ENCODE measurements at regions not wholly inside any gene's neighbourhood (a gene's known extent, or its start where the extent isn't known, plus 50 kb on each side); places are given as distances from the start of the nearest gene placed in this dataset.

- no peak overlapping the region for H3K27ac ChIP-seq
- H3K4me1 ChIP-seq = no peaks in the 10 kb centered on the region
- ATAC-seq = no peak
- TF ChIP-seq CTCF (IDR thresholded peaks at IDR 0.05) = no peak
- no peak for TF ChIP-seq POLR2A (IDR thresholded peaks at IDR 0.05)
- no peak for TF ChIP-seq EP300 (IDR thresholded peaks at IDR 0.05)
- no peak for TF ChIP-seq POLR2AphosphoS5 (IDR thresholded peaks at IDR 0.05)
- H3K27me3 ChIP-seq = no peaks in the 10 kb centered on the region
- H3K4me3 ChIP-seq = no peak overlapping the region
- no peaks in the 10 kb centered on the region for H3K9me3 ChIP-seq
- H3K36me3 ChIP-seq = no peaks in the 10 kb centered on the region
Observed at GRCh38 chr13:78036841-78037240, 118.2 kb upstream of the EDNRB start.

DNA sequence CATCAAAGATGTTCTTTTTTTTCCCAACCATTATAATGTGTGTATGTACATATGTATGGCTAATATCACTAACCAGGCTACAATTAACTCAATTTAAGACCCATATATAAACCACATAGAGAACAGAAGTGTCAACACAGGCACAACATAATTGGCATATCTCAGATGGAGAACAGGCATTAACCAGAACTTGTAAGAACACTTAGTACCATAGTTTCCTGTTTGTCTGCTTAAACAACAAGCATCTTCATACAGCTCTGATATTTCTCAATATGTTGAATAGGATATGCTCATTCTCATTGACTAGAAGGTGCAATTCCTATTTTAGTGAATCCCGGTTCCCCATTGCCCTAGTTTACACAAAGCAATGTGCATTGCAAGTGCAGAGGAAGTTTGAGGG, 116.9 kb upstream of the EDNRB start:
- ATAC-seq = peak; percentile 51
- WGBS, 2 donors (ENCODE audit: low coverage in 1 of 2) = 80% methylated on average over 1 of the region's 1 CpG; no CpG with 5 or more reads in 1 of the 2 donors
- Histone ChIP-seq H3K4me1 (no peaks in the 10 kb centered on the region), H3K27me3 (no peaks in the 10 kb centered on the region), H3K36me3 (no peaks in the 10 kb centered on the region), H3K27ac (no peak overlapping the region), H3K9me3 (no peaks in the 10 kb centered on the region), H3K4me3 (no peak overlapping the region)
- TF ChIP-seq EP300 (IDR thresholded peaks at IDR 0.05) = no peak

DNA sequence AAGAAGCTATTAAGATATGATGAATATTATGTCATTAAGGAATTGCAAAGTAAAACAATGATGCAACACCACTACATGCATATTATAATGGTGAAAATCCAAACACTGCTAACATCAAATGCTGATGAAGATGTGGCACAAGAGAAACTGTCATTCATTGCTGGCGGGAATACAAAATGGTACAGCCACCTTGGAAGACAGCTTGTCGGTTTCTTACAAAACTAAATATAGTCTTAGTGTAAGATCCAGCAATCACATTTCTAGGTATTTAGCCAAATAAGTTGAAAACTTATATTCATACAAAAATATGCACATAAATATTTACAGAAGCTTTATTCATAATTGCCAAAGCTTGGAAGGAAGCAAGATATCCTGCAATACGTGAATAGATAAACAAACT, 114.9 kb upstream of the EDNRB start:
- Histone ChIP-seq H3K4me3 (no peak overlapping the region), H3K27ac (no peak overlapping the region), H3K9me3 (no peaks in the 10 kb centered on the region), H3K27me3 (no peaks in the 10 kb centered on the region), H3K36me3 (no peaks in the 10 kb centered on the region), H3K4me1 (no peaks in the 10 kb centered on the region)
- no peak for ATAC-seq
- WGBS, 2 donors (ENCODE audit: low coverage in 1 of 2) = 30 to 54% methylated on average over 2 to 3 of the region's 3 CpGs
- no peak for TF ChIP-seq CTCF (IDR thresholded peaks at IDR 0.05)
- TF ChIP-seq POLR2A (IDR thresholded peaks at IDR 0.05) = no peak
- TF ChIP-seq POLR2AphosphoS5 (IDR thresholded peaks at IDR 0.05) = no peak

DNA sequence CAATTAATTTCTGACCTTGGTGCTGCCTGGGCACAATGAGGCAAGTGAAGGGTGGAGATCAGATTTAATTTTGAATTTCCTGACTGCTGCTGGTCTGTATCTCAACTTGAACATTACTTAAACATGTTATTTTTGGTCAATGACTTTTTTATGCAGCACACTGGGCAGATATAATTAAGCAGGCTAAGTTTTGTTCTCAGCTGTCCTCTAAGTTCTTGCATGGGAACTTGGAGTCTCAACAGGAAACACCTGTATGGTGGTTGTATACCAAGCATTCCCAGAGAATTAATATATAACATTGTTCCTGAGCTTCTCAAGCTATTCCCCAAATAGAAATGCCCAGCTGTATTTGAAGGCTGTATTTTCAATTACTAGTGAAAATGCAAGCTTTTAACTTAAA, 113.5 kb upstream of the EDNRB start:
- no peak overlapping the region for H3K27ac ChIP-seq
- no peaks in the 10 kb centered on the region for H3K36me3 ChIP-seq
- ATAC-seq = no peak
- no peaks in the 10 kb centered on the region for H3K27me3 ChIP-seq
- TF ChIP-seq POLR2A (IDR thresholded peaks at IDR 0.05) = no peak
- TF ChIP-seq POLR2AphosphoS5 (IDR thresholded peaks at IDR 0.05) = no peak
- TF ChIP-seq EP300 (IDR thresholded peaks at IDR 0.05) = no peak
- TF ChIP-seq CTCF (IDR thresholded peaks at IDR 0.05) = no peak
- H3K4me3 ChIP-seq = no peak overlapping the region
- no peaks in the 10 kb centered on the region for H3K9me3 ChIP-seq
- no peaks in the 10 kb centered on the region for H3K4me1 ChIP-seq

- no peak for TF ChIP-seq POLR2A (IDR thresholded peaks at IDR 0.05)
- no peak for TF ChIP-seq CTCF (IDR thresholded peaks at IDR 0.05)
- no peak for TF ChIP-seq EP300 (IDR thresholded peaks at IDR 0.05)
- no peak for TF ChIP-seq POLR2AphosphoS5 (IDR thresholded peaks at IDR 0.05)
- Histone ChIP-seq H3K27ac (no peak overlapping the region), H3K9me3 (no peaks in the 10 kb centered on the region), H3K4me1 (no peaks in the 10 kb centered on the region), H3K27me3 (no peaks in the 10 kb centered on the region), H3K4me3 (no peak overlapping the region), H3K36me3 (no peaks in the 10 kb centered on the region)
- whole genome bisulfite sequencing, 2 donors (ENCODE audit: low coverage in 1 of 2) = 46 to 70% methylated on average over 2 of the region's 2 CpGs
- no peak for ATAC-seq
Observed at GRCh38 chr13:78030341-78030896, 111.8 kb upstream of the EDNRB start.

Data from gastroesophageal sphincter (tissue), 4 donors.